ENCODE measurements at regions not wholly inside any gene's neighbourhood (a gene's known extent, or its start where the extent isn't known, plus 50 kb on each side); places are given as distances from the start of the nearest gene placed in this dataset.

DNA sequence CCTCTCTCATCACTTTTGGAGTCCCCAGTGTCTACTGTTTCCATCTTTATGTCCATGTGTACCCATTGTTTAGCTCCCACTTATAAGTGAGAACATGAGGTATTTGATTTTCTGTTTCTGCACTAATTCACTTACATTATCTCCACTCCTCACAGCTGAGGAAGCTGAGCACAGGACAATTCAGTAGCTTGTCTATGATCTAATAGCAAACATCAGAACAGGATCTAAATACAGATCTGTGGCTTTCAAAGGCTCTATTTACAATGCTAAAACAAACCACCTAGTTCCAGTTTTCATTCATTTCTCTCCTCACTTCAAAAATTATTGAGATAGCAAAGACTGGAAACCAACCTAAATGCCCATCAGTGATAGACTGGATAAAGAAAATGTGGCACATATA, 52.0 kb upstream of the DDX18 start:
- TF ChIP-seq, protein P1, sequence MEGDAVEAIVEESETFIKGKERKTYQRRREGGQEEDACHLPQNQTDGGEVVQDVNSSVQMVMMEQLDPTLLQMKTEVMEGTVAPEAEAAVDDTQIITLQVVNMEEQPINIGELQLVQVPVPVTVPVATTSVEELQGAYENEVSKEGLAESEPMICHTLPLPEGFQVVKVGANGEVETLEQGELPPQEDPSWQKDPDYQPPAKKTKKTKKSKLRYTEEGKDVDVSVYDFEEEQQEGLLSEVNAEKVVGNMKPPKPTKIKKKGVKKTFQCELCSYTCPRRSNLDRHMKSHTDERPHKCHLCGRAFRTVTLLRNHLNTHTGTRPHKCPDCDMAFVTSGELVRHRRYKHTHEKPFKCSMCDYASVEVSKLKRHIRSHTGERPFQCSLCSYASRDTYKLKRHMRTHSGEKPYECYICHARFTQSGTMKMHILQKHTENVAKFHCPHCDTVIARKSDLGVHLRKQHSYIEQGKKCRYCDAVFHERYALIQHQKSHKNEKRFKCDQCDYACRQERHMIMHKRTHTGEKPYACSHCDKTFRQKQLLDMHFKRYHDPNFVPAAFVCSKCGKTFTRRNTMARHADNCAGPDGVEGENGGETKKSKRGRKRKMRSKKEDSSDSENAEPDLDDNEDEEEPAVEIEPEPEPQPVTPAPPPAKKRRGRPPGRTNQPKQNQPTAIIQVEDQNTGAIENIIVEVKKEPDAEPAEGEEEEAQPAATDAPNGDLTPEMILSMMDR (IDR thresholded peaks at IDR 0.05; ENCODE audit: low read length) = no peak
- no peak for TF ChIP-seq EZH2 (IDR thresholded peaks at IDR 0.05; ENCODE audit: borderline replicate concordance, low read length)
